ENCODE measurements at regions not wholly inside any gene's neighbourhood (a gene's known extent, or its start where the extent isn't known, plus 50 kb on each side); places are given as distances from the start of the nearest gene placed in this dataset.
"Not testable (repeated sequence)": the region's sequence is repeated elsewhere in the genome, so short reads cannot be mapped to it uniquely, and the experiment has no call there.

DNA sequence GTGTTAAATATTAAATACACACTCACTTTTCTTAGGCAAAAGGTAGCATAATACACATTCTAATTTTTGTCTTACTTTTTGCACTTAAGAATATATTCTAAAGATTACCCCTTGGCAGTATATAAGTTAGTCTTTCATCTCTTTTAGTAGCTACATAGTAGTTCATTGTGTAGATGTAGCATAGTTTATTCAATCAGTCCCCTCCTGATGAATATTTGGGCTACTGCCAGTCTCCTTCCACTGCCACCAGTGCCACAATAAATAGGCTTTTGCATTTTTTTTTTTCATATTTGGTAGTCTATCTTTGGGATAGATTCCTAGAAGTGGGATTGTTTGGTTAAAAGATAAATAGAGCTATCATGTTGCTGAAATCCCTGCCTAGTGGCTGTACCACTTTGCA is 388.8 kb upstream of the RUNX1 start:
- Histone ChIP-seq H3K4me1 (ENCODE audit: control insufficient read depth in 5 of 5, insufficient read depth in 5 of 5, low read length in 5 of 5) (peaks cover 0 to 11% (median 4%) of the 10 kb centered on the region in 5 donors), H3K36me3 (ENCODE audit: control insufficient read depth in 5 of 5, insufficient read depth in 5 of 5, low read length in 5 of 5) (no peaks in the 10 kb centered on the region), H3K9me3 (ENCODE audit: control insufficient read depth in 5 of 5, low read length in 5 of 5) (peaks cover 0 to 18% (median 15%) of the 10 kb centered on the region in 5 donors), H3K27ac (ENCODE audit: low read depth, low read length) (no peak overlapping the region), H3K9ac (ENCODE audit: low read length in 5 of 5) (no peak overlapping the region), H3K27me3 (ENCODE audit: control insufficient read depth in 5 of 5, insufficient read depth in 4 of 5, low read length in 5 of 5) (no peaks in the 10 kb centered on the region), H3K4me3 (ENCODE audit: low read depth in 1 of 5, low read length in 5 of 5) (no peak overlapping the region)

DNA sequence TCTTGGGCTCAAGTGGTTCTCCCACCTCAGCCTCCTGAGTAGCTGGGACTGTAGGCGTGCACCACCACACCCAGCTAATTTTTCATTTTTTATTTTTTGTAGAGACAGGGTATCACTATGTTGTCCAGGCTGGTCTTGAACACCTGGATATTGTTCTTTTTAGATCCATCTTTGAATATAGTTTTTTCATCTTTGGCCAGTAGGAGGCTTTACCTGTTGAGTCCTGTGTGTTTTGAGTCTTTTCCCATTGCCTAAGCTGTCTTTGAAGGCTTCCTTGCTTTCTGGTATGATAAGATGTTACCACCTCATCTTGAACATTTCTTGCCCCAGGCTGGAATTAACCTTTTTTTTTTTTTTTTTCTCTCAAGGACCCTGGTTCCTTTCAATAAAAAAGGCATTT is 387.8 kb upstream of the RUNX1 start:
- H3K27ac ChIP-seq (ENCODE audit: low read depth, low read length) = no peak overlapping the region

DNA sequence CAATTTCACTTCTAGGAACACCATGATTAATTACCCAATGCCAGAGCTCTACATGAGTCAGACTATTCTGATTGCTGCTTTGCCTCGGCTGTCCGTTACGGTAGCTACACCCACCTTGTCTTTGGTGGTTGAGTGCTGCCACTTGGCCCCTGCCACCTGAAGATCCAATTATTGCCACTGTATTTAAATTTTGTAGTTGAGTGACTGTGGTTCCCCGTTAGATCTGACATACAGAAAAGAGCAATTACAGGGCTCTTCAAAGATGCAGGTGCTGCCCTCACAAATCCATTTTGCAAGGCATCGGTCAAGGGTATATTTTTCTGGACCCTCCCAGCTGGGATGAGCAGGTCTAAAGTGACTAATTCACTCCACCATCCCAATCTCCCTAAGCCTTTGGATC is 383.5 kb upstream of the RUNX1 start:
- H3K27ac ChIP-seq (ENCODE audit: low read depth, low read length); H3K4me3 ChIP-seq (ENCODE audit: low read depth in 1 of 5, low read length in 5 of 5); H3K9ac ChIP-seq (ENCODE audit: low read length in 5 of 5); H3K36me3 ChIP-seq (ENCODE audit: control insufficient read depth in 5 of 5, insufficient read depth in 5 of 5, low read length in 5 of 5); H3K27me3 ChIP-seq (ENCODE audit: control insufficient read depth in 5 of 5, insufficient read depth in 4 of 5, low read length in 5 of 5): not testable (repeated sequence)
- Histone ChIP-seq H3K4me1 (ENCODE audit: control insufficient read depth in 5 of 5, insufficient read depth in 5 of 5, low read length in 5 of 5) (peaks cover 0 to 10% (median 6%) of the 10 kb centered on the region in 5 donors), H3K9me3 (ENCODE audit: control insufficient read depth in 5 of 5, low read length in 5 of 5) (peaks cover 4 to 34% (median 30%) of the 10 kb centered on the region in 5 donors)

More for the DNA sequence above, 387.8 kb upstream of the RUNX1 start:
- Histone ChIP-seq H3K4me3 (ENCODE audit: low read depth in 1 of 5, low read length in 5 of 5) (no peak overlapping the region), H3K9me3 (ENCODE audit: control insufficient read depth in 5 of 5, low read length in 5 of 5) (peaks cover 0 to 29% (median 24%) of the 10 kb centered on the region in 5 donors), H3K27me3 (ENCODE audit: control insufficient read depth in 5 of 5, insufficient read depth in 4 of 5, low read length in 5 of 5) (no peaks in the 10 kb centered on the region), H3K4me1 (ENCODE audit: control insufficient read depth in 5 of 5, insufficient read depth in 5 of 5, low read length in 5 of 5) (peaks cover 0 to 11% (median 4%) of the 10 kb centered on the region in 5 donors), H3K9ac (ENCODE audit: low read length in 5 of 5) (no peak overlapping the region), H3K36me3 (ENCODE audit: control insufficient read depth in 5 of 5, insufficient read depth in 5 of 5, low read length in 5 of 5) (no peaks in the 10 kb centered on the region)

DNA sequence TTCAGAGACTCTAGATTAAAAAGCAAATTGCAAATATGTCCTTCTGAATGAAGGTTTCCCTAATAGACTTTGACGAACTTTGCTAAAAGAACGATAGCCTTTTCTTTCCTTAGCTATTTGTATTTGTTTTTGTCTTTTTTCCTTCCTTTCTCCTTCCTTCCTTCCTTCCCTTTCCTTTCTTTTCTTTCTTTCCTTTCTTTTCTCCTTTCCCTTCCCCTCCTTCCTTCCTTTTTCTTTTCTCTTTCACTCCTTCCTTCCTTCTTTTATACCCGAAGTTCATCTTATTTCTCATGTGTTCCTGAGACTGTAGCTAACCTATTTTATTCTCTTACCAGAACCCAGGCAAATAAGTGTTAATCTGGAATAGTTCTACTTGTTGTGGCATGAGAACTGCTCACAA is 381.2 kb upstream of the RUNX1 start:
- Histone ChIP-seq H3K36me3 (ENCODE audit: control insufficient read depth in 5 of 5, insufficient read depth in 5 of 5, low read length in 5 of 5) (no peaks in the 10 kb centered on the region), H3K27me3 (ENCODE audit: control insufficient read depth in 5 of 5, insufficient read depth in 4 of 5, low read length in 5 of 5) (peaks cover 0 to 3% (median 0%) of the 10 kb centered on the region in 5 donors), H3K9ac (ENCODE audit: low read length in 5 of 5) (no peak overlapping the region), H3K9me3 (ENCODE audit: control insufficient read depth in 5 of 5, low read length in 5 of 5) (peaks cover 4 to 34% (median 30%) of the 10 kb centered on the region in 5 donors), H3K4me1 (ENCODE audit: control insufficient read depth in 5 of 5, insufficient read depth in 5 of 5, low read length in 5 of 5) (peaks cover 0 to 14% (median 9%) of the 10 kb centered on the region in 5 donors), H3K27ac (ENCODE audit: low read depth, low read length) (peak overlapping the region; percentile 13), H3K4me3 (ENCODE audit: low read depth in 1 of 5, low read length in 5 of 5) (no peak overlapping the region)

DNA sequence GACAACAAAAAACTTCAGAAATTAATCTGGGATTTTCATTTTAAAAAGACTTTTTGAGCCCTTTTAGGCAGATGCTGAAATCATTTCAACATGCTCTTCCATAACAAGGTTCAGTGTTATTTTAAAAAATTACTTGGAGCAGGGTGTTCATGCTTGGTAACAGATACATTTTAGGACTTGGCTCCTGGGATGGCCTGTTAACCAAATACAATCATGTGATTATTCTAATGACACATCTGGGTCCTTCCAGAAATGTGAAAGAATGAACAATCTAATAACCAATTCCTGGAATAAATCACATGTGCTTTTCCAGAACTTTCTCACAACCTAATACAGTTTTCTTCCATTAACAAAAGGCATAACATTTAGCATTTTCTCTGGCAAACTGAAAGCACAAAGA is 379.8 kb upstream of the RUNX1 start:
- Histone ChIP-seq H3K27ac (ENCODE audit: low read depth, low read length) (peak overlapping the region; percentile 85), H3K9me3 (ENCODE audit: control insufficient read depth in 5 of 5, low read length in 5 of 5) (peaks cover 4 to 24% (median 22%) of the 10 kb centered on the region in 5 donors), H3K36me3 (ENCODE audit: control insufficient read depth in 5 of 5, insufficient read depth in 5 of 5, low read length in 5 of 5) (no peaks in the 10 kb centered on the region), H3K4me3 (ENCODE audit: low read depth in 1 of 5, low read length in 5 of 5) (no peak overlapping the region), H3K27me3 (ENCODE audit: control insufficient read depth in 5 of 5, insufficient read depth in 4 of 5, low read length in 5 of 5) (peaks cover 0 to 3% (median 0%) of the 10 kb centered on the region in 5 donors), H3K9ac (ENCODE audit: low read length in 5 of 5) (peak overlapping the region in 3 of 5 donors; percentile 8 to 79 (median 30)), H3K4me1 (ENCODE audit: control insufficient read depth in 5 of 5, insufficient read depth in 5 of 5, low read length in 5 of 5) (peaks cover 0 to 15% (median 9%) of the 10 kb centered on the region in 5 donors)

DNA sequence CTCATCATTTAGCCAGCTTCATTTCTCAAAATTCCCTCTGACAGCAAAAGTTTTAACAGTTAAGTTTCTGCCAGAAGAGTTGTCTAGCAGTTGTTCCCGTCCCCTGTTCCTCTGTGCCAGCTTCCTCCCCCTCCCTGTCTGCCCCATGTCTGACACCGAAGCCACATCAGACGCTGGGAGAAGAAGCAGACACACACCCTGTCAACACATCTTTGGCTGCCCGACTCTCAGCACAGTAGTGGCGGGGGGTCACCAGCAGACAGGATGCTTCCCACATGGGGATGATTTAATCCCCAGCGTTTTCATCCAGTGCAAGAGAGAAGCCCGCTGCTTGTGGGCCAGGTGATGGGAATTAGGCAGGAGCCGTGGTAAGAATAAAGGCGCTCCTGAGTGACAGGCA is 379.4 kb upstream of the RUNX1 start:
- peaks cover 0 to 3% (median 0%) of the 10 kb centered on the region in 5 donors for H3K27me3 ChIP-seq (ENCODE audit: control insufficient read depth in 5 of 5, insufficient read depth in 4 of 5, low read length in 5 of 5)
- peak overlapping the region; percentile 85 for H3K27ac ChIP-seq (ENCODE audit: low read depth, low read length)
- peak overlapping the region in 3 of 5 donors; percentile 8 to 79 (median 30) for H3K9ac ChIP-seq (ENCODE audit: low read length in 5 of 5)
- H3K9me3 ChIP-seq (ENCODE audit: control insufficient read depth in 5 of 5, low read length in 5 of 5) = peaks cover 4 to 21% (median 18%) of the 10 kb centered on the region in 5 donors
- H3K4me1 ChIP-seq (ENCODE audit: control insufficient read depth in 5 of 5, insufficient read depth in 5 of 5, low read length in 5 of 5) = peaks cover 0 to 18% (median 9%) of the 10 kb centered on the region in 5 donors
- no peaks in the 10 kb centered on the region for H3K36me3 ChIP-seq (ENCODE audit: control insufficient read depth in 5 of 5, insufficient read depth in 5 of 5, low read length in 5 of 5)
- peak overlapping the region in 1 of 5 donors; percentile 3 for H3K4me3 ChIP-seq (ENCODE audit: low read depth in 1 of 5, low read length in 5 of 5)

DNA sequence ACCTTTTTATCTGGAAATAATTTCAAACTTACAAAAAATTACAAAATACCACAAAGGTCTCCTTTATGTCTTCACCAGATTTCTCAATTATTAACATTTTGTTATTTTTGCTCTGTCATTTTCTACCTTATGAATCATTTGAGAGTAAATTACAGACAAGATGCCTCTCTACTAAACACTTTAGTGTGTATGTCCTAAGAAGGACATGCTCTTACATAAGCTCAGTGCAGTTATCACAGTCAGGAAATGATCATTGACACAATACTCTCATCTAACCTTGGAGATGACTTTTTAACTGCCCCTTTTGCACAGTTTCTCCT is 378.9 kb upstream of the RUNX1 start:
- H3K4me3 ChIP-seq (ENCODE audit: low read depth in 1 of 5, low read length in 5 of 5) = no peak overlapping the region
- no peaks in the 10 kb centered on the region for H3K36me3 ChIP-seq (ENCODE audit: control insufficient read depth in 5 of 5, insufficient read depth in 5 of 5, low read length in 5 of 5)
- peak overlapping the region; percentile 85 for H3K27ac ChIP-seq (ENCODE audit: low read depth, low read length)
- H3K9ac ChIP-seq (ENCODE audit: low read length in 5 of 5) = no peak overlapping the region
- peaks cover 0 to 3% (median 0%) of the 10 kb centered on the region in 5 donors for H3K27me3 ChIP-seq (ENCODE audit: control insufficient read depth in 5 of 5, insufficient read depth in 4 of 5, low read length in 5 of 5)
- H3K9me3 ChIP-seq (ENCODE audit: control insufficient read depth in 5 of 5, low read length in 5 of 5) = peaks cover 4 to 19% (median 14%) of the 10 kb centered on the region in 5 donors
- H3K4me1 ChIP-seq (ENCODE audit: control insufficient read depth in 5 of 5, insufficient read depth in 5 of 5, low read length in 5 of 5) = peaks cover 0 to 18% (median 9%) of the 10 kb centered on the region in 5 donors

DNA sequence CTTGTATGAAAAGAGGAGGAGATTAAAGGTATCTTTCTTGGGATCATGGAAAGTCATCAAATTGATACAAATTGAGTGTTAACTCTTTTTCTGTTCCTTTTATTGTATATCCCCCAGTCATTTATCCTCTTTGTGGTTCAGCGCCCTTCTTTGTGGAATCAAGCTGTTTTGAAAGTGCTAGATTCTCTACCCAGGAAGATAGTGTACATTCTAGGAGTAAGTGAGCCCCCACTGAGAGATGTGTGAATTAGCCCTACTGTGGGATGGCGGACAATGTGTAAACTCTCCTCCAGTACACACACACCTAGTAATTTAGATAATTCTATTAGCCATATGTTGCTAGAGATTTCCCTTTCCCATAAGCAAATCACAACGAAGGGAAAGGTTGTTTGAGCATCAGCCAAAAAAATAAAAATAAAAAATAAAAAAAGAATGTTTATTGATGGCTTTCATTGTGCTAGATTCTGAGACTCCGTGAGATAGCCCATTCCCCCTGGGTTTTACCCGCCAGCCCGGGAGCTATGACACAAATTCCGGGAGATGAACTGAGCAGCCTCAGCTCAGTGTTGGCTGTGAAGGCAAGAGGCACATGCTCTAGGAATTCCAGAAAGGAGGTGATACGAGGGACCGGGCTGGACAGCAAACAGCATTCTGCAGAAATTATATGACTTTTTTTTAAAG is 378.4 kb upstream of the RUNX1 start:
- Histone ChIP-seq H3K27me3 (ENCODE audit: control insufficient read depth in 5 of 5, insufficient read depth in 4 of 5, low read length in 5 of 5) (peaks cover 0 to 3% (median 0%) of the 10 kb centered on the region in 5 donors), H3K27ac (ENCODE audit: low read depth, low read length) (peak overlapping the region; percentile 85), H3K4me3 (ENCODE audit: low read depth in 1 of 5, low read length in 5 of 5) (no peak overlapping the region), H3K36me3 (ENCODE audit: control insufficient read depth in 5 of 5, insufficient read depth in 5 of 5, low read length in 5 of 5) (no peaks in the 10 kb centered on the region), H3K9ac (ENCODE audit: low read length in 5 of 5) (no peak overlapping the region), H3K4me1 (ENCODE audit: control insufficient read depth in 5 of 5, insufficient read depth in 5 of 5, low read length in 5 of 5) (peaks cover 0 to 18% (median 9%) of the 10 kb centered on the region in 5 donors), H3K9me3 (ENCODE audit: control insufficient read depth in 5 of 5, low read length in 5 of 5) (peaks cover 4 to 17% (median 12%) of the 10 kb centered on the region in 5 donors)

DNA sequence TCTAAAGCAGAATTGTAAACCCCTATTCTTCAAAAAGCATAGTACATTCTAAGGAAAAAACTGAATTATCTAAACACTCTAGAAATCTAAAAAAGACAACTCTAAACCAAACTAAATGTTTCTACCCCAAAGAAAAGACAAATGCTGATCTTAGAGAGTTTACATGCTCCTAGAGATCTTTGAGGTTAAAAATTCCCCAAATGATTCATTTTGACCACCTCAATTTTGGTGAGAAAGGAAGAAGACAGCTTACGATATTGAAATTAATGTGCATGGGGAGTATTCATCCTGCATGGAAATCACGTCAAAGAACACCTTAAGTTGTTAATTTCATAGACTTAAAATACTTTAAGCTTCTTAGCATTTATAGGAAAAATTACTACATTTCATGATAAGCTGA is 377.8 kb upstream of the RUNX1 start:
- peaks cover 0 to 3% (median 0%) of the 10 kb centered on the region in 5 donors for H3K27me3 ChIP-seq (ENCODE audit: control insufficient read depth in 5 of 5, insufficient read depth in 4 of 5, low read length in 5 of 5)
- no peaks in the 10 kb centered on the region for H3K36me3 ChIP-seq (ENCODE audit: control insufficient read depth in 5 of 5, insufficient read depth in 5 of 5, low read length in 5 of 5)
- peaks cover 7 to 17% (median 11%) of the 10 kb centered on the region in 5 donors for H3K9me3 ChIP-seq (ENCODE audit: control insufficient read depth in 5 of 5, low read length in 5 of 5)
- H3K4me1 ChIP-seq (ENCODE audit: control insufficient read depth in 5 of 5, insufficient read depth in 5 of 5, low read length in 5 of 5) = peaks cover 0 to 18% (median 9%) of the 10 kb centered on the region in 5 donors
- no peak overlapping the region for H3K9ac ChIP-seq (ENCODE audit: low read length in 5 of 5)
- H3K27ac ChIP-seq (ENCODE audit: low read depth, low read length) = no peak overlapping the region
- no peak overlapping the region for H3K4me3 ChIP-seq (ENCODE audit: low read depth in 1 of 5, low read length in 5 of 5)

DNA sequence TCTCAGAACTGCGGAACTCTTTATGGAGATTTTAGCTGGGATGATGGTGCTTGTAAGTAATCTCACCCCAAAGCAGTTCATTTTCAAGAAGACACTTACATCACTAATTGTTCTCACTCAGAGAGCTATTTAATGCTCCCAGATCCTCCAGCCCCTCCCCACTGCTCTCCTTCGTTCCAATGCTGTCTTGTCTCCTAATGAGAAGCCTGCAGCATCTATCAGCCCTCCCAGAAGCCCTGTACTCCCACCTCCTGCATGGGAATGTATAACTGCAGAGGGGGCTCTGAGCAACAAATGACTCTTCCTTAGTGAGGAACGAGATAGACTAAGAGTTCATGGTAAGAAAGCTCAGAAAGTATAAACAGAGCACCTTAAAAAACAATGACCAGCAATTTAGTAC is 377.4 kb upstream of the RUNX1 start:
- no peak overlapping the region for H3K9ac ChIP-seq (ENCODE audit: low read length in 5 of 5)
- no peak overlapping the region for H3K4me3 ChIP-seq (ENCODE audit: low read depth in 1 of 5, low read length in 5 of 5)
- H3K36me3 ChIP-seq (ENCODE audit: control insufficient read depth in 5 of 5, insufficient read depth in 5 of 5, low read length in 5 of 5) = no peaks in the 10 kb centered on the region
- no peak overlapping the region for H3K27ac ChIP-seq (ENCODE audit: low read depth, low read length)
- peaks cover 4 to 16% (median 8%) of the 10 kb centered on the region in 5 donors for H3K9me3 ChIP-seq (ENCODE audit: control insufficient read depth in 5 of 5, low read length in 5 of 5)
- peaks cover 0 to 18% (median 9%) of the 10 kb centered on the region in 5 donors for H3K4me1 ChIP-seq (ENCODE audit: control insufficient read depth in 5 of 5, insufficient read depth in 5 of 5, low read length in 5 of 5)
- peaks cover 0 to 3% (median 0%) of the 10 kb centered on the region in 5 donors for H3K27me3 ChIP-seq (ENCODE audit: control insufficient read depth in 5 of 5, insufficient read depth in 4 of 5, low read length in 5 of 5)

Data from subcutaneous abdominal adipose tissue (tissue), 5 donors.